ENCODE measurements at regions not wholly inside any gene's neighbourhood (a gene's known extent, or its start where the extent isn't known, plus 50 kb on each side); places are given as distances from the start of the nearest gene placed in this dataset.

- POLR2A ChIA-PET (ENCODE audit: partially characterized antibody) = no interaction called here
- FAIRE-seq = no peak
- Histone ChIP-seq H3K9ac (replicated peaks in 1 of 4; ENCODE audit: extremely low read depth in 1 of 4, low read depth in 3 of 4, low read length in 3 of 4) (no peak overlapping the region), H3K4me3 (ENCODE audit: extremely low read depth in 1 of 4, insufficient read depth in 2 of 4, low read depth in 3 of 4, low read length in 4 of 4) (no peak overlapping the region), H4K8ac (ENCODE audit: extremely low read depth, insufficient read depth, low read length) (no peak overlapping the region), H3K79me1 (ENCODE audit: low read depth, low read length) (no peaks in the 10 kb centered on the region), H2BK15ac (ENCODE audit: low read length) (no peak overlapping the region), H2BK20ac (ENCODE audit: low read length) (no peak overlapping the region), H3K27me3 (replicated peaks in 1 of 4; ENCODE audit: control insufficient read depth in 3 of 4, extremely low read depth in 1 of 4, insufficient read depth in 3 of 4, low read length in 3 of 4) (no peaks in the 10 kb centered on the region), H3K27ac (ENCODE audit: low read depth, low read length) (no peak overlapping the region), H3K79me2 (ENCODE audit: control insufficient read depth in 1 of 2, insufficient read depth in 2 of 2, low read length in 2 of 2) (no peaks in the 10 kb centered on the region), H2AK5ac (ENCODE audit: low read depth, low read length) (no peak overlapping the region), H2AFZ (ENCODE audit: low read length) (no peak overlapping the region), H3K9me3 (ENCODE audit: insufficient read depth in 2 of 2, low read depth in 1 of 2, low read length in 1 of 2) (peaks cover 0 to 4% of the 10 kb centered on the region in 2 experiments; a peak in 1 of 4 replicates), H4K91ac (replicated peaks; ENCODE audit: insufficient read length, low read length) (no peak overlapping the region), H3K4ac (replicated peaks; ENCODE audit: insufficient read length, low read depth, low read length) (no peak overlapping the region), H2BK5ac (ENCODE audit: low read depth, low read length) (no peak overlapping the region), H3K14ac (ENCODE audit: insufficient read length) (no peak overlapping the region), H4K20me1 (replicated peaks in 1 of 2; ENCODE audit: control insufficient read depth in 1 of 2, insufficient read depth in 2 of 2, low read length in 2 of 2) (no peaks in the 10 kb centered on the region), H2BK12ac (ENCODE audit: low read depth, low read length) (no peak overlapping the region), H3K18ac (ENCODE audit: extremely low read depth, low read length) (no peak overlapping the region), H3K56ac (replicated peaks; ENCODE audit: insufficient read length, low read depth, low read length) (no peak overlapping the region), H2BK120ac (replicated peaks; ENCODE audit: low read depth, low read length) (no peak overlapping the region), H3K23me2 (ENCODE audit: low read depth, low read length) (no peaks in the 10 kb centered on the region), H4K5ac (ENCODE audit: insufficient read length, low read depth, low read length) (no peak overlapping the region), H3K23ac (ENCODE audit: insufficient read length) (no peak overlapping the region), H3K4me2 (ENCODE audit: insufficient read depth in 1 of 2, low read depth in 2 of 2, low read length in 2 of 2) (no peak overlapping the region), H3K4me1 (replicated peaks in 1 of 4; ENCODE audit: control insufficient read depth in 3 of 4, insufficient read depth in 4 of 4, low read length in 3 of 4) (no peaks in the 10 kb centered on the region), H3K36me3 (ENCODE audit: control insufficient read depth in 2 of 4, insufficient read depth in 4 of 4, low read length in 3 of 4) (no peaks in the 10 kb centered on the region; a peak in 1 of 8 replicates)
- no peak for DNase-seq (ENCODE audit: low read depth in 1 of 2, low spot score in 2 of 2)
- WGBS, 2 experiments (ENCODE audit: extremely low coverage in 1 of 2, insufficient coverage in 1 of 2, insufficient read length in 1 of 2, insufficient replicate concordance in 2 of 2, low coverage in 1 of 2, low lambda C conversion rate in 2 of 2, missing lambda C conversion rate in 1 of 2) = 93% methylated on average over 3 of the region's 3 CpGs; no CpG with 5 or more reads in 1 of the 2 experiments
- CTCF ChIA-PET (ENCODE audit: partially characterized antibody) = no interaction called here
- TF ChIP-seq SUZ12 (IDR thresholded peaks at IDR 0.05; ENCODE audit: low read length) (no peak), KDM5A (IDR thresholded peaks at IDR 0.05; ENCODE audit: low read length) (no peak), CTCF (IDR thresholded peaks at IDR 0.05; ENCODE audit: control extremely low read depth in 1 of 3, insufficient read depth in 1 of 3, low read depth in 1 of 3, low read length in 3 of 3) (no peak), TBP (IDR thresholded peaks at IDR 0.05; ENCODE audit: low read depth, low read length) (no peak), USF2 (IDR thresholded peaks at IDR 0.05; ENCODE audit: low read length) (no peak), RBBP5 (IDR thresholded peaks at IDR 0.05; ENCODE audit: borderline replicate concordance, low read depth, low read length) (no peak), JUND (IDR thresholded peaks at IDR 0.05; ENCODE audit: low read length) (no peak), RAD21 (IDR thresholded peaks at IDR 0.05 in 1 of 2, conservative IDR thresholded peaks at IDR 0.05 in 1 of 2; ENCODE audit: low read depth in 2 of 2, low read length in 2 of 2) (no peak), ZNF274 (IDR thresholded peaks at IDR 0.05; ENCODE audit: borderline replicate concordance, extremely low read depth, low read length) (no peak), RFX5 (IDR thresholded peaks at IDR 0.05; ENCODE audit: borderline replicate concordance, low read depth, low read length) (no peak), YY1 (IDR thresholded peaks at IDR 0.05; ENCODE audit: low read depth, low read length) (no peak)
Measured at GRCh38 chr3:95750097-95750496, 1064.3 kb upstream of the EPHA6 start.

Measured in H1 (cell line).